ENCODE measurements at regions not wholly inside any gene's neighbourhood (a gene's known extent, or its start where the extent isn't known, plus 50 kb on each side); places are given as distances from the start of the nearest gene placed in this dataset.
"Not testable (repeated sequence)": the region's sequence is repeated elsewhere in the genome, so short reads cannot be mapped to it uniquely, and the experiment has no call there.

DNA sequence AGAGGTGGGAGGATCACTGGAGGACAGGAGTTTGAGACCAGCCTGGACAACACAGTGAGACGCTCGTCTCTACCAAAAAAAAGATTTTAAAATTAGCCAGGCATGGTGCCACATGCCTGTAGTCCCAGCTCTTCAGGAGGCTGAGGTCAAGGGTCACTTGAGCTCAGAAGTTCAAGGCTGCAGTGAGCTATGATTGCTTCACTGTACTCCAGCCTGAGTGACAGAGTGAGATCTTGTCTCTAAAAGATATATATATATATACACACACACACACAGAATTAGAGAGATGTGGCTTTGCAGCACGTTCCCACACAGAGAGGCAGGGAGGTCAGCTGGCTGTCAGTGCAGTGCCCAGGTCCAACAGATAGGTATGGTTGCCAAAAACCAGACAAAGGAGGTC, 363.4 kb downstream of the BCL2L11 start:
- TF ChIP-seq, protein P1, sequence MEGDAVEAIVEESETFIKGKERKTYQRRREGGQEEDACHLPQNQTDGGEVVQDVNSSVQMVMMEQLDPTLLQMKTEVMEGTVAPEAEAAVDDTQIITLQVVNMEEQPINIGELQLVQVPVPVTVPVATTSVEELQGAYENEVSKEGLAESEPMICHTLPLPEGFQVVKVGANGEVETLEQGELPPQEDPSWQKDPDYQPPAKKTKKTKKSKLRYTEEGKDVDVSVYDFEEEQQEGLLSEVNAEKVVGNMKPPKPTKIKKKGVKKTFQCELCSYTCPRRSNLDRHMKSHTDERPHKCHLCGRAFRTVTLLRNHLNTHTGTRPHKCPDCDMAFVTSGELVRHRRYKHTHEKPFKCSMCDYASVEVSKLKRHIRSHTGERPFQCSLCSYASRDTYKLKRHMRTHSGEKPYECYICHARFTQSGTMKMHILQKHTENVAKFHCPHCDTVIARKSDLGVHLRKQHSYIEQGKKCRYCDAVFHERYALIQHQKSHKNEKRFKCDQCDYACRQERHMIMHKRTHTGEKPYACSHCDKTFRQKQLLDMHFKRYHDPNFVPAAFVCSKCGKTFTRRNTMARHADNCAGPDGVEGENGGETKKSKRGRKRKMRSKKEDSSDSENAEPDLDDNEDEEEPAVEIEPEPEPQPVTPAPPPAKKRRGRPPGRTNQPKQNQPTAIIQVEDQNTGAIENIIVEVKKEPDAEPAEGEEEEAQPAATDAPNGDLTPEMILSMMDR (conservative IDR thresholded peaks at IDR 0.05; ENCODE audit: low read depth, low read length), result not testable (repeated sequence)
- not testable (repeated sequence) for TF ChIP-seq RFX5 (IDR thresholded peaks at IDR 0.05; ENCODE audit: low read depth, low read length); POLR2A (IDR thresholded peaks at IDR 0.05; ENCODE audit: low read depth, low read length); MAFK (IDR thresholded peaks at IDR 0.05; ENCODE audit: low read depth, low read length); BHLHE40 (IDR thresholded peaks at IDR 0.05; ENCODE audit: low read depth, low read length); FOS (IDR thresholded peaks at IDR 0.05; ENCODE audit: low read depth, low read length); MAZ (IDR thresholded peaks at IDR 0.05; ENCODE audit: borderline replicate concordance, low read depth, low read length)
